GM23248 (cell line): ENCODE measurements at regions not wholly inside any gene's neighbourhood (a gene's known extent, or its start where the extent isn't known, plus 50 kb on each side); places are given as distances from the start of the nearest gene placed in this dataset.

Experiments used
- EZH2 ChIP-seq: fragments of 200-600 bp; sonication (generic); IDR thresholded peaks from 2 replicates; pipeline ENCODE4 v1.6.1; 2018; ENCODE audit warnings: antibody characterized with exemption, mild to moderate bottlenecking; ENCODE audit not compliant: insufficient read depth, poor library complexity, severe bottlenecking
- EZH2phosphoT487 ChIP-seq: fragments of 200-600 bp; sonication (generic); IDR thresholded peaks from 2 replicates; pipeline ENCODE4 v1.6.1; 2018; ENCODE audit warnings: antibody characterized with exemption, moderate library complexity, mild to moderate bottlenecking, low read depth; ENCODE audit not compliant: insufficient read depth

DNA sequence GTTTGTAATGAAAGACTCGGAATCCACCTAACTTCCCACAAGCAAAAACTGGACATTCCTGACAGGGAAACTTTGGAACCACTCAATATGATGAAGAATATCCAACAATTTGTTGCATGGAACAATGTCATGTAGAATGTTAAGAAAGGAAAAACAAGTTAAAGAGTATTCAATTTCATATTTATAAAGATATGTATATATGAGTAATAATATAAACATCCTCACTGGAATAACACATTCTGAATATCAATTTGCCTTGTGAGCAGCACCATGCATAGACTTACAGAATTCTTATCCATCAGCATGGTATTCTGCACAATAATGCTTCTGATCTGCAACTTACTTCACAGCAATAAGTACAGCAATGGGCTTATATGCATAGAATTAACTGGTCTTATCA is 650.3 kb downstream of the SEMA5A start:
- no peak for TF ChIP-seq EZH2phosphoT487
- TF ChIP-seq EZH2, result no peak
